ENCODE measurements at regions not wholly inside any gene's neighbourhood (a gene's known extent, or its start where the extent isn't known, plus 50 kb on each side); places are given as distances from the start of the nearest gene placed in this dataset.

DNA sequence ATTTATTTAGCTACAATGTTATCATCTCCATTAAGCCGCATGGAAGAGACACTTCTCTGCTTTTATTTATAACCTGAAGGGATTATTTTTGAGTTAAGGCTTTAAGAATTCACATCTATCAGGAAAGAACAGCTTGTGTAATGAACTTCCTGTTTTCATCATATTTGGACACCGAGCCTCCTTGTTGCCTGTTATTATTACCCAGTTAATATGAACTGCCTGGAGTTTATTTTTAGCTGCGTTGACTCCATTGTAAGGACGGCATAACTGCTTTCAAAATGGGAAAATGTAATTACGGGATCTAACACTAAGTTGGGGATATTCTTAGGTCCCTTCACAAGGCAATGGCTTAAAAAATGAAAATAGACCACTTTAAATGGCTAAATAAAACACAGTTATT, 89.0 kb upstream of the NR4A3 start:
- TF ChIP-seq CTCF (IDR thresholded peaks at IDR 0.05) (no peak), POLR2A (IDR thresholded peaks at IDR 0.05) (no peak)
